Central memory CD8-positive, alpha-beta T cell (primary cell): ENCODE measurements at regions not wholly inside any gene's neighbourhood (a gene's known extent, or its start where the extent isn't known, plus 50 kb on each side); places are given as distances from the start of the nearest gene placed in this dataset.

Experiments
- ATAC-seq: fragments of 150-1000 bp; cut with Tn5 transposase; replicated peaks from 2 replicates; pipeline ENCODE4 v1.10.0; 2022; ENCODE audit warnings: mild to moderate bottlenecking, moderate FRiP score, moderate number of reproducible peaks; ENCODE audit not compliant: poor library complexity, severe bottlenecking; ENCODE audit errors: extremely low read depth
- DNase-seq, 2 donors: peaks; one replicate each; pipeline ENCODE4 v3.0.0; 2021; ENCODE audit warnings: low spot score in 2 of 2
- H3K27ac Mint-ChIP-seq: one replicate; pipeline ENCODE4 v1.8.0; 2022; ENCODE audit warnings: low read depth, mild to moderate bottlenecking, moderate library complexity, mixed read lengths
- H3K27me3 Mint-ChIP-seq: one replicate; pipeline ENCODE4 v1.8.0; 2022; ENCODE audit warnings: mixed read lengths
- H3K36me3 Mint-ChIP-seq: one replicate; pipeline ENCODE4 v1.8.0; 2022; ENCODE audit warnings: mild to moderate bottlenecking, moderate library complexity, mixed read lengths; ENCODE audit not compliant: insufficient read depth
- H3K4me1 Mint-ChIP-seq: one replicate; pipeline ENCODE4 v1.8.0; 2022; ENCODE audit warnings: mixed read lengths
- H3K4me3 Mint-ChIP-seq: one replicate; pipeline ENCODE4 v1.8.0; 2022; ENCODE audit warnings: mild to moderate bottlenecking, moderate library complexity, mixed read lengths
- H3K9me3 Mint-ChIP-seq: one replicate; pipeline ENCODE4 v1.8.0; 2022; ENCODE audit warnings: mixed read lengths

DNA sequence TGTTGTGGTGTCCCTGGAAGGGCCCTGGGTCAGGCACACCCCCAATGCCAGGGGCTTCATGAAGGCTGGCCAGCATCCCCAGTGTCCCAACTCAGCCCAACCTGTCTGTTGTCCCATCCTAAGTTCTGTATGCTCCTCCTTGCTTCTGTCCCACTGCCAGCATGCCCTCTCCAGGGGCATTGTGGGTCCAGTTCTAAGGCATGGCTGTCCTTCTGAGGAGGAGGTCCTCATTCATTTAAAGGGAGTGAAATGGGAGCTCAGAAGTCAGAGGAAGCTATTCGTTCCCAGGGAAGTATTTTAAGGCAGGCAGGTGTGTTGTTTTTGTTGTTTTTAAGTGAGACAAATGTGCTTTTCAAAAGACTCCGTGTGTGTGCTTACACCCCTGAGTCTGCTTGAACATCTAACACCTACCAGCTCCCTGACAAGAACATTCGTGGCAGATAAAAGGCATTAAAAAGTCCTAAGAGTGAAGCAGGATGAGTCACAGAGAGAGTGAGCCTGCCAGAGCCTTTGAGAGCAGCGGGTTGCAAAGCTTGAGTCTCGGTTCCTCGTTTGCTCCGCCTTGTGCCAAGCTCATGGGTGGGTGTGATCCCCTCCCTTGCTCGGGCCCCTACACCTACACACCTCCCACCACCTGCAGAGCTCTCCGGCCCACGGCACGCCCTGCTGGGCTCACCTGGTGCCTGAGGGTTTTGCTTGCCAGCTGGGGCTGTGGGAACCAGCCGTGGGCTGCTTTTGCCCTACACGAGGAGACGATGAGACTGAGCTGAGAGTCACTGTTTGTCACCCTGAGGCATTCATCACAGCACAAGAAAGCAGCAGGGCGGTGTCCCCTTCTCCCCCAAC is 183.4 kb upstream of the TOPAZ1 start:
- H3K4me3 Mint-ChIP-seq, result no peak overlapping the region
- ATAC-seq, result no peak
- no peaks in the 10 kb centered on the region for H3K36me3 Mint-ChIP-seq
- H3K27me3 Mint-ChIP-seq, result peaks cover 83% of the 10 kb centered on the region
- H3K9me3 Mint-ChIP-seq, result no peaks in the 10 kb centered on the region
- H3K27ac Mint-ChIP-seq, result no peak overlapping the region
- no peaks in the 10 kb centered on the region for H3K4me1 Mint-ChIP-seq
- no peak for DNase-seq

DNA sequence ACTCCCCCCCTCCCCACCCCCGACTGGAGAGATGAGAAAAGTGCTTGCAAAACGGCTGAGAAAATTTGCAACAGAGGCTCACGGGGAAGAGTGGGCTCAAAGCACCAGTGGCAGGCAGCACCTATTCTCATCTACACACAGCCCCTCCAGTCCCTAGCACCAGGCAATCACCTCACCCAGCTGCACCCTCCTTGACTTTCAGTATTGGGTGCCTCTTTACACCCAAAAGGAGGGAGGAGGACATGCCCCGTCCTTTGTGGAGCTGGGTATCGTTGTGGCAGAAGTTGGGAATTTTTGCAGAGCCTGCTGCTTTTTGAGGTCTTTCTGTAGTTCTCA is 182.8 kb upstream of the TOPAZ1 start:
- no peak for DNase-seq
- no peak for ATAC-seq
- no peaks in the 10 kb centered on the region for H3K9me3 Mint-ChIP-seq
- no peak overlapping the region for H3K27ac Mint-ChIP-seq
- H3K4me1 Mint-ChIP-seq, result no peaks in the 10 kb centered on the region
- H3K4me3 Mint-ChIP-seq, result no peak overlapping the region
- no peaks in the 10 kb centered on the region for H3K36me3 Mint-ChIP-seq
- peaks cover 83% of the 10 kb centered on the region for H3K27me3 Mint-ChIP-seq

DNA sequence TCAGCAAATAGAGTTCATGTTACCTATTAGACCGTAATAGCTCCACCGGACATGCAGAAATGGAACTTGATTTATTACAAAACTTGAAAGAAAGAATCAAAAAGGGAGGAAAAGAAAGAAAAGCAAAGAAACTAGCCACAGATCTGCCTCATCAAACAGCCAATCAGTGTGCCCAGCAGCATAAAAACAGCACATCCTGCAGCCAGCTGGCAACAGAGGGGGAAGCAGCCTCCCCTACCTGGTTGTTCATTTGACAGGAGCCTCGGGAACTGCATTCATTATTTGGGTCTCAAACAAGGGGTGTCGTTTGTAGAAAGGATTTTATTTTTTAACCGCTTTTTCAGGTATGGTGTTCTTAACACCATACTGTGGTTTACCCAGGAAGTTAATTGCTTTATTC is 181.5 kb upstream of the TOPAZ1 start:
- no peak for DNase-seq
- Mint-ChIP-seq H3K27me3 (peaks cover 81% of the 10 kb centered on the region), H3K4me1 (no peaks in the 10 kb centered on the region), H3K27ac (no peak overlapping the region), H3K9me3 (no peaks in the 10 kb centered on the region), H3K4me3 (no peak overlapping the region), H3K36me3 (no peaks in the 10 kb centered on the region)
- ATAC-seq, result no peak

DNA sequence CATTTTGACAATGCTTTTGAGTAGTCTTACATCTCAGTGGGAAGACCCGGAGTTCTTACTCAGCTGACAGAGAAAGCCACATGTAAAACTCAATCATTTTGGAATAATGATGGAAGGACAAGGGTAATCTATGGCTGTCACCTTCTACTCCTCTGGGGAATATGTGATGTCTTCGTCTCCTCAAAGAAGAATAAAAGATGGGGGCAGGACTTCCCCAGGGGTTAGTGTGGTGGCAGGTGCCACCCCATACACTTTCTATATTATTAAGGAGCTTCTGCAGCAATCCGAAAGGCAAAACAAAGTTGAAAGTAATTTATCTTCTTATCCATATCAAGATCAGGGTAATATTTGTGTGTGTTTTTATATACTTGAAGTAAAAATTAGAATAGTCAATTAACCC is 180.4 kb upstream of the TOPAZ1 start:
- peaks cover 77% of the 10 kb centered on the region for H3K27me3 Mint-ChIP-seq
- no peaks in the 10 kb centered on the region for H3K36me3 Mint-ChIP-seq
- H3K4me3 Mint-ChIP-seq, result no peak overlapping the region
- DNase-seq (no peak), ATAC-seq (no peak)
- H3K4me1 Mint-ChIP-seq, result no peaks in the 10 kb centered on the region
- no peak overlapping the region for H3K27ac Mint-ChIP-seq
- no peaks in the 10 kb centered on the region for H3K9me3 Mint-ChIP-seq

DNA sequence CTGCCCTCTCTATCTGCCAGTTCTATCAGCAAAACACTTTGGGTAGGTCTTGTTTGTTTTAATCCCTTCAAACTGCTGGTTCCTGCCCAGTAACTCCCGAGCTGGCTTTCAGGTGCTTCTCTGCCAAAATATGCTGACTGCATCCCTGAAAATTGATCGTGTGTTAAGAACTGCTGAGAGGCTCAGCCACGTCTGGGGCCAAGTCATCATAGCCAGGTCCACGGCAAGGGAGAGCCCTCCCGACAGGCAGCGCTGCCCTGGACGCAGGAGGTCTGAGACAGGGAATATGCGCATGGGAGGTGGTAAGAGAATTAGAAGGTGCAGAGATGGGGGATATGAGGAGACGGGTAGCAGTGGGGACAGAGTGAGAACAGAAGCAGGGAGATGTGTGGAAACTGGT is 179.7 kb upstream of the TOPAZ1 start:
- no peak for DNase-seq

DNA sequence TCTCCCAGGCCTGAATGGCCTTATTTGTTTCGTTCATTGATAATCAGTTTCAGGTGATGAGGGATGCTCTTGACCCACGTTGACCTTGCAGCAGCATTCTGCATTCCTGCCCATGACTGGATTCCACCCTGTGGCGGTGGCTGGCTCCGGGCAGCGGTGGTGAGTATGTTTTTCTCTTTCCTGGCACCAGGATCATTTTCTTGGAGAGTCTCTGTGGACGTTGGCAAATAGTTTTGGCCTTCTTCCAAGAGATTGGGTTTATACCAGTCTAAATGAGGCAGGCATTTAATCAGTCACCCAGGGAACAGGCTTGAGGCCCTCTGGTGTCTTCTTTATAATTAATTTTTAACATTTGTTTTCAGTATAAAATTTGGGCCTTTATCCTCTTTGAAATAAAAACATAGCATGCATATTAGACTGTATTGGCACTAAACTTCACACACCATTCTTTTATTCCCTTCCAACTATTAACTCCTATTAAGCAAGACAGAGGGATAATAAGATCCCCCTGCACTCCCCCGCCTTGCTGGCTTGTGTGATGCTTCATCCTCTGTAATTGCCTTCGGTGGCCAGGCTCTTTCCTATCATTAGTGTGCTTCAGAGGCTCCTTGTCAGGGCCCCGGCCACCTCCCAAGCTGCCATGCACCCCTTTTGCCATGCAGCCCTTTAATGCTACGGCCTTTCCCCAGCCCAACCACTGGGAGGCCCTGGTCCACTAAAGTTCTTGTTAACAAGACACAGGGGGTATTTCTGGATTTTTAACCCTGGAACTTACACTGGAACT is 176.2 kb upstream of the TOPAZ1 start:
- DNase-seq (no peak), ATAC-seq (no peak)
- Mint-ChIP-seq H3K9me3 (no peaks in the 10 kb centered on the region), H3K27ac (no peak overlapping the region), H3K4me1 (no peaks in the 10 kb centered on the region), H3K4me3 (no peak overlapping the region), H3K36me3 (no peaks in the 10 kb centered on the region), H3K27me3 (peaks cover 60% of the 10 kb centered on the region)

More for the DNA sequence above, 179.7 kb upstream of the TOPAZ1 start:
- Mint-ChIP-seq H3K27ac (no peak overlapping the region), H3K9me3 (no peaks in the 10 kb centered on the region), H3K27me3 (peaks cover 70% of the 10 kb centered on the region), H3K4me3 (no peak overlapping the region), H3K36me3 (no peaks in the 10 kb centered on the region), H3K4me1 (no peaks in the 10 kb centered on the region)
- ATAC-seq, result no peak

DNA sequence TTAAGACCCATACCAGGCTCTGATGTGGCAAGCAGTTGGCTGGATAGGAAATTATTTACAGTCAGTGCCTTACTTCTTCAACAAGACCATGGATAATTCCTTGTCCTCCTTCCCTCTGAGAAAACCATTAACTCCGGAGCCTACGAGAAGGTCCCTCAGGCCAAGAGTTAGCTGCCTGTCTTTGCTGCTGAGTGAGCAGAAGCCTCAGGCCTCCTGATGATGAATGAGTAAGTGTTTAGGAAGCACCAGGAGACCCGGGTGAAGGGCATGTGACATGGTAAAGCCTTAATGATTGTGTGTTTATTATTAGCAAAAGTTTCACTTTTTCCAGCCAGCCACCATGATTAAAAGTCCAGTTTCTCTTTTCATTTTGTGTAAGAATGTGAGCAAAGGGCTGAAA is 174.9 kb upstream of the TOPAZ1 start:
- no peaks in the 10 kb centered on the region for H3K4me1 Mint-ChIP-seq
- H3K36me3 Mint-ChIP-seq, result no peaks in the 10 kb centered on the region
- H3K4me3 Mint-ChIP-seq, result no peak overlapping the region
- H3K27me3 Mint-ChIP-seq, result peaks cover 58% of the 10 kb centered on the region
- no peak for DNase-seq
- H3K9me3 Mint-ChIP-seq, result no peaks in the 10 kb centered on the region
- no peak overlapping the region for H3K27ac Mint-ChIP-seq
- ATAC-seq, result no peak

DNA sequence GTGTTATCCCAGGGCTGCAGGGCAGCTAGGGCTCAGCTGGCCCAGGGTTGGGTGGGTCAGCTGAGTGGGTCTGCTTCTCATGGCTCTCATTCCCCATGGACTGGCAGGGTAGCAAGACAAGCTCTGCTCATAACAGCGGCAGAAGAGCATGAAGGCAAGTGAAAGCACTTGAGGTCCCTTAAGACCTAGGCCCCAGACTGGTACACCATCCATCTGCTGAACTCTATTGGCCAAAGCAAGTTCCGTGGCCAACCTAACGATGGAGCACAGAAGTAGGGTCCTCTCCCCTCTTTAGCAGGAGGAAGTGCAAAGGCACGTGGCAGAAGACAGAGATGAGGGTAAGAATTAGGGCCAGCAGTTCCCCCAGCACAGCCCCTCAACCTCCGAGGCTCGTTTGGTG is 174.3 kb upstream of the TOPAZ1 start:
- H3K4me3 Mint-ChIP-seq, result no peak overlapping the region

DNA sequence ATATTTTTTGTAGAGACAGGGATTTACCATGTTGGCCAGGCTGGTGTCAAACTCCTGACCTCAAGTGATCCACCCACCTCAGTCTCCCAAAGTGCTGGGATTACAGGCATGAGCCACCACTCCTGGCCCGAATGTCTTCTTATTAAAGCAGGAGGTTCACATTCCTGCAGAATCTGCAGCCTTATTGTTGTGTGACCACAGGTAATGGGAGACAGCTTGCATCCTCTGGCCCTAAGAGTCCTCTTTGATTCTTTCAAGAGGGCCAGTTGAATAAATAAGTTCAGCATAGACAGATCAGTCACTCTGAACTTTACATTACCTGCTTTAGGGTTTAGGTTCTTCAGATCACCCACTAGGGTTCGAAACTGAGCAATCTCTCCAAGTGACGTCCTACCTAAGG is 172.9 kb upstream of the TOPAZ1 start:
- Mint-ChIP-seq H3K4me3 (no peak overlapping the region), H3K4me1 (no peaks in the 10 kb centered on the region), H3K27me3 (peaks cover 48% of the 10 kb centered on the region), H3K36me3 (no peaks in the 10 kb centered on the region), H3K27ac (no peak overlapping the region), H3K9me3 (no peaks in the 10 kb centered on the region)
- ATAC-seq, result no peak
- no peak for DNase-seq

More for the DNA sequence above, 174.3 kb upstream of the TOPAZ1 start:
- ATAC-seq (no peak), DNase-seq (no peak)
- H3K4me1 Mint-ChIP-seq, result no peaks in the 10 kb centered on the region
- no peak overlapping the region for H3K27ac Mint-ChIP-seq
- peaks cover 52% of the 10 kb centered on the region for H3K27me3 Mint-ChIP-seq
- no peaks in the 10 kb centered on the region for H3K9me3 Mint-ChIP-seq
- H3K36me3 Mint-ChIP-seq, result no peaks in the 10 kb centered on the region

DNA sequence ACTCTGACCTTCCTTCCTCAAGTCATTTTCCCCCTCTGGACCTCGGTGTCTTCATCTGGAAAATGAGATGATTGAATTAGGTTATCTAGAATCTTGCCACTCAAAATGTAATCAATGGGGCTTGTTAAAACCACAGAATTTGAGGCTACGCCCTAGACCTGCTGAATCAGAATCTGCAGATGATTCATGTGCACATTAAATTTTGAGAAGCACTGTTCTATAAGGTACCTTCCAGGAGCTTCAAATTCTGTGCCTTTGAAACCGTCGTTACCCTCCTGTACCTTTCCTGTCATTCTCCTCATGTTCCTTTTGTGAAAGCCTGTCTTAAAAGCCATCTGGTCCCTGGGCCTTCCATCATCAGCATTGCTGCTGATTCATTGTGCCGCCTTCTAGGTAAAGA is 172.4 kb upstream of the TOPAZ1 start:
- Mint-ChIP-seq H3K27me3 (peaks cover 48% of the 10 kb centered on the region), H3K4me3 (no peak overlapping the region), H3K36me3 (no peaks in the 10 kb centered on the region), H3K27ac (no peak overlapping the region), H3K4me1 (no peaks in the 10 kb centered on the region), H3K9me3 (no peaks in the 10 kb centered on the region)
- DNase-seq (no peak), ATAC-seq (no peak)

DNA sequence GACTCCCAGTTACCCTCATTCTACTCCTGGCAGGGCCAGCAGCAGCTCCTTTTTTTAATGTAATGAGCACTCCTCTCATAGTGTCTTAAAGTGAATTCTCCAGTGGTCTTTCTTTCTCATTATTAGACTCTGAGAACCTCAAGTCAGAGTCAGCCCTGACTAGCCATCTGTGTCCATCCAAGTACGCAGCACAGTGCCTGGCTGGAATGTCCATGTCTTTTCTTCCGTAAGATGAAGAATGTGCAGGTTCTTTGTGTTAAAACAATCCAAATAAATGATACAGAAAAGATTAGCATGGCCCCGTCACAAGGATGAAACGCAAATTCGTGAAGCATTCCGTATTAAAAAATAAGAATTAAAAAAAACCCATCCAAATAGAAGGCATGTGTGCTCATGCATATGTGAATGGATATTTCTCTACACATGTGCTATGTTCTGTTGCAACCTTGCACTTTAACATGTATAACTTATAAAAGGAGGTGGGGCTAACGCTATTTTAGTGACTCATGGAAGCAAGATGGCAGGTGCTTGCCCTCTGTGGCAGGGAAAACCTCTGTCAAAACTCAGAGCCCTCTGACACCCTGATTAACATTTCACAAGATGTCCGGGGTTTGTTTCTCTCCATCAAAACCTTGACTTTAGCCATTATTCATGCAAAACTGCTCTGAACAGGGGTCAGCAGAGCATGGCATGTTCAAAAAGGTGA is 170.7 kb upstream of the TOPAZ1 start:
- H3K27ac Mint-ChIP-seq, result no peak overlapping the region
- H3K36me3 Mint-ChIP-seq, result no peaks in the 10 kb centered on the region
- ATAC-seq (no peak), DNase-seq (no peak)
- H3K9me3 Mint-ChIP-seq, result no peaks in the 10 kb centered on the region
- H3K4me1 Mint-ChIP-seq, result no peaks in the 10 kb centered on the region
- peaks cover 61% of the 10 kb centered on the region for H3K27me3 Mint-ChIP-seq
- H3K4me3 Mint-ChIP-seq, result no peak overlapping the region

DNA sequence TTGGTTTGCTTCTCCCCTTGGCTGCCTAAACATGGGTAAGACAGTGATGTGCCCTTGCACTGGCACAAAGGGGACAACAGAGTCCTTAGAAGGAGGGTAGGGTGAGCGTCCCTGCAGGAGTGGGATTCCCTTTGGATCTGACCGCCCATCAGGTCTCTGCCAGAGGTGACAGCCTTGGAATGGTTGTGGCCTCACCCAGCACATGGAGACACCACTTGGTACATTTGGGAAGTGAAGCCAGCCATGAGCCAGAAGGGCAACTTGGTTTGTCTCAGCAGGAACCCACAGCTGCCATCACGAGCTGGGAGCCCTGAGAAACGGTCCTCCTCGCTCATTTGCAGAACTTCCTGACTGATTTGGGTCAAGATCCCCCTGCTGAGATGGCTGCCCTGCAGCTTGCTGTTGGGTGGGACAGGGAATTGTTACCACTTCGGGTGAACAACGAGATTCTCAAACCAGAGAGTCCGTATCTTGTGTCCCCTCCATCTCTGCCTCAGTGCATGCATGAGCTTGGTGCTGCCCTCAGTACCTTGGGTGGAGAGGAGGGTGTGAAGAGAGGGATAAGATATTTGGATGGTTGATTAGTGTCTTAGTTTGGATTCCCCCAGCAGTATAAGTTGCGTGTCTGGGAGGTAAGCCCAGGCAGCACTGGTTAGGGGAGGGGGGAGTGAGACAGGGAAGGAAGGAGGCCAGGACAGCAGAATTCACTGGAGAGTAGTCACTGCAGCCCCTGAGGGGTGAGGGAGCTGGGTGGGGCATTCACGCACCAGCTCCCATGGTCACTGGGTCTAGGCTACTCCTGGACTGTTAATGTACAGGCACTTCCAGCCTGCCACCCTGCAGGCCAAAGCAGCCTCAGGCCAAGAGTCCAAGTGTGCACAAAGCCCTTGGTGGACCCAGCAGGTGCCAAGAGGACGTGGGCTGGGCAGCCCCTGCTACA is 168.8 kb upstream of the TOPAZ1 start:
- Mint-ChIP-seq H3K4me1 (no peaks in the 10 kb centered on the region), H3K27ac (no peak overlapping the region), H3K36me3 (no peaks in the 10 kb centered on the region), H3K4me3 (no peak overlapping the region), H3K9me3 (no peaks in the 10 kb centered on the region), H3K27me3 (peaks cover 55% of the 10 kb centered on the region)
- DNase-seq, result no peak
- ATAC-seq, result no peak
